HuH-7 (cell line): ENCODE measurements at regions not wholly inside any gene's neighbourhood (a gene's known extent, or its start where the extent isn't known, plus 50 kb on each side); places are given as distances from the start of the nearest gene placed in this dataset.
"Not testable (repeated sequence)": the region's sequence is repeated elsewhere in the genome, so short reads cannot be mapped to it uniquely, and the experiment has no call there.

Source experiments
- DNase-seq: peaks from one replicate; pipeline ENCODE4 v3.0.0; 2011; ENCODE audit warnings: low spot score

DNA sequence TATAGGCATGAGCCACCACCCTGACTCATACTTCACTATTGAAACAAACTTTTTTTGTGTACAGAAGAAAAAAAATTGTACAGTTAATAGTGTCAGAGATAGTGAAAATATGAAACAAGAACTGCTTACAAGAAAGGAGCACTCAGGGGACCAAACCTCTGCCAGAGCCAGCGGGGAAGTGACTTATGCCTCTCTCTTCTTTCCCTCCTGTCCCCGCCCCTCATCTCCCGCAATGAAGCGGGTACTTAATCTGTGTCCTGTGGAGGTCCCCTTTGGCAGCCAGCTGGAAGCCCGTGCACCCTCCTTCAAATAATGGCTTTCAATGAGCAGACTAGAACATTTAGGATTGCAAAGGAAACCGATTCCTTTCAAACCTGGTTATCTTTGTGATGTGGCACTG lies 51.5 kb downstream of the PPIAL4A start:
- not testable (repeated sequence) for DNase-seq

DNA sequence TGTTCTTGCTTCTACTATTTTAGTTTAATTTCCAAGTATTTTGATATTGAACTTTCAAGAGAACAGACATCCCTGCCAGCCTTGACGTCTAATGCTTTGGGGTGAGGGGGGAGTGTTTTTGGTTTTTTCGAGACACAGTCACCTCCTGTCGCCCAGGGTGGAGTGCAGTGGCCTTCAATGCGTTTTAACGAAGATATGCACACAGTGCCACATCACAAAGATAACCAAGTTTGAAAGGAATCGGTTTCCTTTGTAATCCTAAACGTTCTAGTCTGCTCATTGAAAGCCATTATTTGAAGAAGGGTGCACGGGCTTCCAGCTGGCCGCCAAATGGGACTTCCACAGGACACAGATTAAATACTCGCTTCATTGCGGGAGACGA lies 52.3 kb downstream of the PPIAL4A start:
- DNase-seq = not testable (repeated sequence)

DNA sequence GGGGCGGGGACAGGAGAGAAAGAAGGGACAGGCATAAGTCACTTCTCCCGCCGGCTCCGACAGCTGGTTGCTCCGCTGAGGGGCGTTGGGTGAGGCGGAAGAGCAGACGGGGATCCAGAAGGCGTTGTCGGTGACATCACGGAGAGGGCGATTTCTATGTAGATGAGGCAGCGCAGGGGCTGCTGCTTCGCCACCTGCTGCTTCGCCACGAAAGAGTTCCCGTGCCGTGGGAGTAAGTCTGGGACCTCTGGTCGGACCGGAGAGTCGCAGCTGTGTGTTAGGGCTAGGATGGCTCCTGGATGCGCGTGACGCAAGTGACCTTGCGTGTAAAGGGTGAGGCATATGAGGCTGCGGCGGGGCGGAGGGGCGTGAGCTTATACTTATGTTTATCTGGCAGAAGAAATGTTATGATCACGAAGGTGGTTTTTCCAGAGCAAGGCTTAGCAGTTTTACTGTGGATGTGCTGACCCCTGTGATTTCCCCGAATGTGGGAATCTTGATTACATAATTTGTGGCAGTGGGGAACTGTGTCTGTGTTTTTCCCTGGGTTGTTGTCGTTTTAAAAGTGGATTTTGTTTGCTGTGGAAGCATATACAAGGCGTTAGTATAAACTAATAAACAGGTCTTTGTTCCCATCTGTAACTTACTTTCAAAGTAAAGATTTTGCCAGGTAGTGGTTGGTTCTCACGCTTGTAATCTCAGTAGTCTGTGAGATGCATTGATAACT lies 52.8 kb downstream of the PPIAL4A start:
- peak; percentile 35 for DNase-seq

DNA sequence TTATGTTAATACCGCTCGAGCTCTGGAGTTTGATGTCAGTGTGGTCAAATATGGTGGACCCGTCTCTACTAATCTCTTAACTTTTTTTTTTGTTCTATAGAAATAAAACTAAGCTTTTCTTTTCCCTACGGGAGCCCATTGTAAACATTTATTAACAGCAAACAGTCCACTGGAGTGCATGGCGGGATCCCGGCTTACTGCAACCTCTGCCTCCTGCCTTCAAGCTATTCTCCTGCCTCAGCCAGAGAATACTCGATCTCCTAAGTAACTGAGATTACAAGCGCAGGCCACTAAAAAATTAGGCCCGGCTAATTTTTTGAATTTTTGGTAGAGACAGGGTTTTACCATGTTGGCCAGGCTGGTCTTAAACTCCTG lies 53.4 kb downstream of the PPIAL4A start:
- DNase-seq = not testable (repeated sequence)

DNA sequence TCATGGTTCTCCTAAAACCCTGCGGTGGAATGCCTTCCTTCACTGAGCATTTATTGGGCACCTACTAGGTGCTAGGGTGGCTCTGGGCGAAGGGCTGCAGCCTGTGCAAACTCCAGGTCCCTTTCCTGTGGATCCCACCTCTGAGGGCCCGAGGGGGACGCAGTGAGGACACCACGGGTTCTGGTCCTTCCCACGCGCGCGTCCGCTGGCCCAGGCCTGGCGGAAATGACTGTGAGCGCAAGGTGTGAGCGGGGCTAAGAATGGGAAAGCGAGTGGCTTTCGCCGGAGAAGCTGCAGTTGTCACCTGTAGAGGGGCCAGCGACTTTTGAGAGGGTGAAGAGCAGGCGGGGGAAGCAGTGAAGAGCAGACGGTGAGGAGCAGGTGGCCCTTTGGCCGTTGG lies 55.1 kb downstream of the PPIAL4A start:
- not testable (repeated sequence) for DNase-seq

DNA sequence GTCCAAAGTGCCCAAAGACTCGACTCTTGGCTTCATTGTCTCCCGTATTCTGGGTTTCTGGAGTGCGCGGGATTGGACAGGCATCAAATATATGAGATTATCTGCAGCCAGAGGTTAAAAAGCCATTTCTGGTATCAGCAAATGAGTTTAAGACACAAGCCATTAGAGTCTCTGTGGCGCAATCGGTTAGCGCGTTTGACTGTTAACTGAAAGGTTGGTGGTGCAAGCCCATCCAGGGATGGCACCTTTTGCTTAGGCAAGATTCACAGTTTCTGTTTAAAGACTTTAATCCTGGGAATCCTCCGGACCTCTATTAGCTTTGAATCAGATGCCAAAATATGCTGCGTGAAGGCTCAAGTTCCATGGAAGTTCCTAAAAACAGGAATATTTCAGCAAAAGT lies 55.6 kb downstream of the PPIAL4A start:
- DNase-seq = not testable (repeated sequence)

DNA sequence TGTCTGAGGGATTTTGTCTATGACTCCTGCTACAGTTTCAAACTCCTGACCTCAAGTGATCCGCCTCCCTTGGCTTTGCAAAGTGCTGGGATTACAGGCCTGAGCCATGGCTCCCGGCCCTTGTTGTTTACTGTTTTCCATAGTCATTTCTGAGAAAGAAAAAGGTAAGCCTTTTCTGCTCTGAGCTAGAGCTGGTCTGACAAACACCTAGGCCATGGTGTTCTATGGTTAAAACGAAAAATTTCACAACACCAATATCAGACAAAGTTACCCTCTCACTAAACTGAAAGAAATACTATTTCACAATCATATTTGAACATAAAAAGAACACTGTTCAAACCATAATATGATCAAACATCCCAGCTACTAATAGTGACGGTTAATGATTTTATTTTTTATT lies 57.5 kb downstream of the PPIAL4A start:
- DNase-seq = not testable (repeated sequence)

DNA sequence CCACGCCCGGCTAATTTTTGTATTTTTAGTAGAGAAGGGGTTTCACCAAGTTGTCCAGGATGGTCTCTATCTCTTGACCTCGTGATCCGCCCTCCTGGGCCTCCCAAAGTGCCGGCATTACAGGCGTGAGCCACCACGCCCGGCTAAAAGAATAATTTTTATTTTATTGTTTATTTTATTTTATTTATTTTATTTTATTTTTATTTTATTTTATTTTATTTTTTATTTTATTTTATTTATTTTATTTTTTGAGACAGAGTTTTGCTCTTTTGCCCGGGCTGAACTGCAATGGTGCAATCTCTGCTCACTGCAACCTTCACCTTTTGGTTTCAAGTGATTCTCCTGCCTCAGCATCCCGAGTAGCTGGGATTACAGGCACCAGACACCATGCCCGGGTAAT lies 60.2 kb downstream of the PPIAL4A start:
- not testable (repeated sequence) for DNase-seq

DNA sequence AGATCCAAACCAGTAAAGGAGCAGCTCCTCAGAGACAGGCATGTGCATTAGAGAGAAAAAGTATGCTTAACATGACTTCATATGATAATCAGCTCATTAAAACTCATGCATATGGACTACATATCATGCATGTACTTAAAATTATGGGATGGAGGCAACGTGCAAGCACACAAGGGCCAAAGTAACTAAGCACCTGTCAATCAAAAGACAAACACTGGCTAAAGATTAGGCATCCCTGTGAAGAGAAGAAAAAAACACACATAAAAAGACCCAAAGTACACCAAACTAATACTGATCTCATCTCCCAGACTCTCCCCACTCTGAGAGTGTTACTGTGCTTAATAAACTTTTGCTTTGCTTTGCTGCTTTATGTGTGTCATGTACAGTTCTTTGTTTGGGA lies 61.1 kb downstream of the PPIAL4A start:
- DNase-seq = not testable (repeated sequence)

DNA sequence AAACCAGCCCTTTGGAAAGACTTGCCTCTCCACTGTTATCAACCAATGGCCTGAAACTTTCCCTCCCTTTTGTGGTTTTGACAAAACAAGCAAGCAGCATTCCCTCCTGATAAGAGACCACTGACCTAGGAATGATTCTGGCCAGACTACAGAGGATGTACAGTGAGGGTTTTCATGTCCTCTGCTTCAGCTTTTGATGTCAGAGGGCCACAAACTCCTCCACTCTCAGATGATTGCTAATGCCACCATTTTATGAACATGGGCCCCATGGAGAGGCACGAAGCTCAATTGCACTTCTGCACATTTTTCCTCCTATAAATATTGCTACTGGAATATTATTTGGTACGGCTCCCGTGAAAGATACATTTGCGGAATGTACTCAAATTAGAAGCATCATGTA lies 61.5 kb downstream of the PPIAL4A start:
- DNase-seq = not testable (repeated sequence)

DNA sequence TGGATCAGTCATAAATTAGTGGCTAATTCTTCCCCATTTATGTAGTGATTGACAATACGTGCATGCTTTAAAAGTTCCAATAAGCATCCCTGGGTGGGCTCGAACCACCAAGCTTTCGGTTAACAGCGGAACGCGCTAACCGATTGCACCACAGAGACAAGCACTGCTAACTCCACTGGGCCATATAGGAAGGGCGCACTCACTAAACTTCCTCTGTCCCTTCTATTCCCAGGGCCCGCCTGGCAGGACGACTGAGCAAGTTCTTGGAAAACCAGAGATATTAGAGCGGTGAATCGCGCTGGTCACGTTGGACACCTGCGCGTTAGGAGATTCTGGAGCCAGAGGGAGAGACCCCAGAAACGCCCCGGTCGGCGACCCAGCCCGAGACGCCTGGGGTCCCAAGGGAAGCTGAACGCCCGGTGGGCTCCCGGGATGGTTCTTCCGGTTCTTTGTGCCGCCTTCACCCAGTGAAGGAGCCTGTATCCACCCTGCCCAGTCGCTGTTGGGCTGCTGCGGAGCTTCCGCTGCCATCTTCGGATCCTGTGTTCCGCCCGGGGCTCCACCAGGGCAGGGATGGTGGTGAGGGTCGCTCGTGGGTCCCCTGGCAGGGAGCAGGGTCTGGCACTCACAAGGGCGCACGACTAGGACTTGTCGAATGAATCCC lies 62.8 kb downstream of the PPIAL4A start:
- not testable (repeated sequence) for DNase-seq

DNA sequence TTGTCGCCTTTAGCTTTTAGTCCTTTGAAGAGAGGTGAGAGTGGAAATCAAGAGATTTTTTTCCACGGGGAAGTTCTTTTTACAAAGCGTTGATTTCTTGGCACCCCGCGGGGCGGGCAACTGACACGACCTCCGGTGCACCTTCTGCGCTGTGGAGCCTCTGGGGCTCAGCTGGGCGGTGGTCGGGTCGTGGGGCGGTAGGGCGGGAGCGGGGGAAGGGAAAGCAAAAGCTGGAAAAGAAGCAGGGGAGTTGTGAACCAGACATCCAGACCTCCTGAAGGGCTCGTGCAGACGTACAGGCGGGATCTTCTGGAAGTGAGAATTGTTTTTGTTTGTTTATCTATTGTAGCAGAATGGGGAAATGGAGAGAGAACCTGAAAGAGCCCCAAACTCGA lies 63.3 kb downstream of the PPIAL4A start:
- not testable (repeated sequence) for DNase-seq

DNA sequence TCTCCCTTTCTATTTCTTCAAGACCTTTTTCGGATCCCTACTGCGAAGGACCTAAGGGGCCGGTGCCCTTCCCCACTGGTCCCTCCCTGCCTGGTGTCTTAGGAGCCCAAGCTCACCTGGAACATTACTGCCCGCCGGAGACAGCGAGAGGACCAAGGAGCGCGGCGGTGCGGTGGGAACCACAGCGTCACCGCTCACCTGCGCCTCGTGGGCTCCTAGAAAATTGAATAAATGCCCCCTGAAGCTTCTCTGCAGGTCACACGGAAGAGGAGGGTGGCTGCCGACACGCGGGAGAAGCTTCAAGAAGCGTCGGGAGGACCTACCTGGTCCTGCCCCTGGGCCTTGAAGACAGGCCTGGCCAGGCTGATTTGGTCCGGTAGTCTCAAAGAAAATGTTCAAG lies 65.2 kb downstream of the PPIAL4A start:
- DNase-seq = no peak

DNA sequence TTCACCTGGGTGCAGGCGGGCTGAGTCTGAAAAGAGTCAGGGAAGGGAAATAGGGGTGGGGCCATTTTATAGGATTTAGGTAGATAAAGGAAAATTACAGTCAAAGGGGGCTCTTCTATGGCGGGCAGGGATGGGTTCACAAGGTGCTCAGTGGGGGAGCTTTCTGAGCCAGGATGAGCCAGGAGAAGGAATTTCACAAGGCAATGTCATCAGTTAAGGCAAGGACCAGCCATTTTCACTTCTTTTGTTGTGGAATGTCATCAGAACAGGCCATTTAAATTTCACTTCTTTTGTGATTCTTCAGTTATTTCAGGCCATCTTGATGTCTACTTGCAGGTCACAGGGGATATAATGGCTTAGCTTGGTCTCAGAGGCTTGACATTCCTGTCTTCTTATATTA lies 66.4 kb downstream of the PPIAL4A start:
- not testable (repeated sequence) for DNase-seq

DNA sequence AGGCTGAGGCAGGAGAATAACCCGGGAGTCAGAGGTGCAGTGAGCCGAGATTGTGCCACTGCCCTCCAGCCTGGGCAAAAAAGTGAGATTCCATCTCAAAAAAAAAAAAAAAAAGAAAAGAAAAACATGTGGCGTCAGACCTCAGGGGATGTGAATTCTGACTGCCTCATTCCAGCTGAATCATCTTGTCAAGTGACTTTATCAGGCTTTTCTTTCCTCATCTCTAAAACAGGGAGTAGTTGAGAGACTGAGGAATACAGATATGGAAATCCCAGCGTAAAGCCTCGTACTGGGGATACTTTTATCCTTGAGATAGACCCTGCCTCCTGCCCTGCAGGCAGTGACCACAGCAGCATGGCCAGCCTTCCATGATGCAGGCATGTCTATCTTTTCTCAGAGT lies 76.4 kb downstream of the PPIAL4A start:
- not testable (repeated sequence) for DNase-seq

DNA sequence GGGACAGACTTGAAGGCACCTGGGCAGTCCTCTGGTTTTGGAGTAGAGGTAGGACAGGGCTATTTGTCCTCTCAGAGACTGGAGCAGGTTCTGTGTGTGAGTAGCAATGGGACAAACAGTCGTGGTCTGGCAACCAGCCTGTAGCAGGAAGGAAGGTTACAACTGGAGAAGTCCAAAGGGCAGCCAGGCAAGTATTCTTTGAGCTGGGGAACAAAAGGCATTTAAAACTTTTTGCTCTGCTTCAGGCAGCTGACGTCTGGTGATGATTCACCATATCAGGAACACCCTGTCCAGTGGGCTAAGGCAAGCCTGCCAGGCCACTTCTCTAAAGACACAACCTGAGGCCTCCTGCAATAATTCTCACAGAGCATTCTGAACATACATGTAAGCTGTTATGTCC lies 83.3 kb downstream of the PPIAL4A start:
- not testable (repeated sequence) for DNase-seq

DNA sequence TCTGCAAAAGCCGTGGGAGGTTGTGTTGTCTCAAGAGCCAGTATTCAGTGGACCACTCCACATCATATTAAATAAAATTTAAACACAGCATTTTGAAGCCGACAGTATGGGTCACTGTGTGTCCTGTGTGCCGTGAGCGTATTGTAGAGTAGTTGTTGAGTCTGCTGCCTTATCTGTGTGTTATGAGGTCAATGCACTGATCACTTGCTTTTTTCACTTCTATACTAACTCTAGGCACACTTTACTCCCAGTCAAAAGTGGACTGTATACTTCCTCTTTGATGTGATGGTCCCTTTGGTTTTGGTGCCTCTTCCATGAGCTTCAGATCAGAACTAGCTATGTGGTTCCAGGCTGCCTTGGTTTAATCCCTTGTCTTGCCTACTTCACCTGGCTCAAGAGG lies 84.3 kb downstream of the PPIAL4A start:
- DNase-seq = not testable (repeated sequence)

DNA sequence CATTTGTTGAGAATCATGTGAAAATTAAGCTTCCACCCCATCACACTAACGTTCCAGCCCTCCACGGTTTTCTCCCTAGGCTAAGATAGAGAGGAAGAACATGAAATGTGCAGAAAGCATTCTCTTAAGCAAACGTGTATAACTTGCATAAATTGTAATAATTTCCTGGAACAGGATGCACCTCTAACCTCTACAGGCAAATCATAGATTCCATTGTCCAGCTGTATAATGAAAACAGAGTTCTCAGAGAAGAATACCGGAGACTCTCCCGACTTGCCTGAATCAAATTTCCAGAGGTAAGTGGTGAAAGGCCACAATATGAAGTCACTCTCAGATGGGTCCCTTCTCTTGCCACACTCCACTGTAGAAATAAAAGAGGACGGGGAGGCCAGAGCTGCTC lies 87.7 kb downstream of the PPIAL4A start:
- DNase-seq = not testable (repeated sequence)

DNA sequence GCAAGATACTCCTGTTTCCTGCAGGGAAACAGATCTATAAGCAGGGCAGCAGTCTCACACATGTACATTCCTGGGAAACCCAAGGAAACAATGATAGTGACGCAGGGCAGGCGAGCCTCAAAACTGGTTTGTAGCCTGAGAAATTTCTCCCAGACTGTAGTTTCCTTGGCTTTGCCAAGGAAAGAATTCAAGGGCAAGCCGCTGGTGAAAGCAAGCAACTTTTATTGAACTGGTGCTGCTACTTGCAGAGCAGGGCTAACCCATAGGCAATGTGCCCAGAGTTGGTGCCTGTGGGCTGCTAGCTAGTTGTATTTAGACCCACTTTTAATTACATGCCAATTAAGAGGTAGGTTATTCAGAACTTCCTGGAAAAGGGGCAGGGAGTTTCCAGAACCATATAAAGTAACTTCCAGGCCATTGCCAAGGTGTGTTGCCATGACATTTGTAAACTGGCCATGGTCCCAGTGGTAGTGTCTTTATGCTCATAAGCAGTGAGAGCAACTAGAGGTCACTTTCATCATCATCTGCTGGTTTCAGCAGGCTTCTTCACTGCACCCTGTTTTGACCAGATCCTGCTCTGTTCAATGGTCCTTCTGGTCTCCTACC lies 92.0 kb downstream of the PPIAL4A start:
- not testable (repeated sequence) for DNase-seq

DNA sequence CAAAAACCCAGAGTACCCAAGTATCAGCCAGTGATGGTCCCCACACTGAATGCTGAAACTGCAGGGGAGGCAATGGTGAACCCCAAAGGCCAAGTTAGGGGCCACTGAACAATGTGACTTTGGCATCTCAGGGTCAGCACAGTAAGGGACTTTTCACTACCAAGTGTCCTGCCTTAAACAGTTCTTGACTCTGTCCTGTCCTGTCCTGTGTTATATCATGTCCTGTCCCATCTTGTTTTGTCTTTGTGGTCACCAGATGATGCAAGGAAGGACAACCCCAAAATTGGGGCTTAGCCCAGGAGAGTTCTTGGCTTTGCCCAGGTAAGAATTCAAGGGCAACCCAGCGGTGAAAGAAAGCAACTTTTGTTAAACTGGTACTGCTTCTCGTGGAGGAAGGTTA lies 105.0 kb downstream of the PPIAL4A start:
- not testable (repeated sequence) for DNase-seq

DNA sequence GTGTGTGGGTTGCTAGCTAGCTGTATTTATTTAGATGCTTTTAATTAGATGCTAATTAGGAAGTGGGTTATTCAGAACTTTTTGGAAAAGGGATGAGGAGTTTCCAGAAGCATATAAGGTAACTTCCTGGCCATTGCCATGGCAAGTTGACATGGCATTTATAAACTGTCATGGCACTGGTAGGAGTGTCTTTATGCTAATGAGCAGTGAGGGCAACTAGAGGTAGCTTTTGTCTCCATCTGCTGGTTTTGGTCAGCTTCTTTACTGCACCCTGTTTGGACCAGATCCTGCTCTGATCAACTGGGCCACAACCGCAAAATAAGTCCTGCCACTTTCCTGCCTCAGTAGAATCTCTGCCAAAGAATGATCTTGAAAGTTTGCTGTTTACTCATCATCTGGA lies 105.5 kb downstream of the PPIAL4A start:
- DNase-seq = not testable (repeated sequence)

DNA sequence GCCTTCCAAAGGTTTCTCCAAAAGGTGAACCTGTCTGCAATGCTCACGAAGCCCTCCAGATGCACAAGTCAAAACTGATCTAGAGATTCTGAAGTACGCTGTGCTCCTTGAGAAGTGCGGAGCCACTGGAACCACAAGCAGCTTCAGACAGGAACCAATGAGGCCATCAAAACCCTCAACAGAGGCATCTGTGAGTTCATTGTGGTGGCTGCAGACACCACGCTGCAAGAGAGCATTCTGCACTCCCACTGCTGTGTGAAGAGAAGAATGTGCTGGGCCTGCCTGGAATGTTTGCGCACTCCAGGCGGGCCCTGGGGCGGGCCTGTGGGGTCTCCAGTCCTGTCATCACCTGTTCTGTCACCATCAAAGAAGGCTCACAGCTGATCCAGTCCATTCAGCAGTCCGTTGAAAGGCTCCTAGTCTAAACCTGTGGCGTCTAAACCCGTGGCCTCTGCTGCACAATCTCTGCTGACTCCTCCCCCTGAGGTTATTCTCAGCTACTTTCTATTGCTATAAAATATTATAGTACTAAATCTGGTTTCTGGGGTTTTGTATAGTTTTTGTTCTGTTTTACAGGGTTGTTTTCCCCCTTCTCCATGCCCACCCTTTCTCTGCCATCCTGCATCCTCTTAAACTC lies 111.6 kb downstream of the PPIAL4A start:
- DNase-seq = not testable (repeated sequence)

DNA sequence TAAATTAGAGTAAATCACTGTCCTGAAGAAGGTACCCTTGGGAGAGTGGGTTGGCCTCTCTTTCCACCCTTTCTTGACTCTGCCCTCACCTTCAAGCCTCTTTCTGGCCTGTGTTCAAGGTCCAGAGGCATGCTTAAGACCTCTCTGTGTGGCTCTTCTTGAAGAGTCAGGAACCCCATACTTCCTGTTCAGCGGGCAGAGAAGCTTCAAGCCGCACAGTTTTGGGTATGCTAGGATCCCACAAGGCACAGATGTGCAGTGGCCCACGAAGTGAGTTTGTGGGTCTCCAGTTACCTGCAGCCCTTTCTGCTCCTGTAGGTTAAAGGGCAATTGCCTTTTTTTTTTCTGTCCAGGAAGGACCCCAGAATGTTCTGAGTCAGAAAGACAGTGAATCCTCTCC lies 113.7 kb downstream of the PPIAL4A start:
- not testable (repeated sequence) for DNase-seq
